Liver (tissue), 8 donors: ENCODE measurements at regions not wholly inside any gene's neighbourhood (a gene's known extent, or its start where the extent isn't known, plus 50 kb on each side); places are given as distances from the start of the nearest gene placed in this dataset.

Experiments used
- DNase-seq: peaks from one replicate; pipeline ENCODE4 v3.0.0-alpha.2; 2017; ENCODE audit warnings: low spot score
- H3K27ac ChIP-seq, 2 donors: one replicate each; pipeline ENCODE4 v1.7.0; 2013; ENCODE audit warnings: inconsistent platforms in 2 of 2, low read length in 2 of 2, control low read depth in 1 of 2, low read depth in 1 of 2, mild to moderate bottlenecking in 1 of 2
- H3K27me3 ChIP-seq, 4 donors: one replicate each; pipeline versions ENCODE4 v1.6.1 to v1.7.0; 2013; ENCODE audit warnings: low read length in 3 of 4, inconsistent platforms in 1 of 4, mild to moderate bottlenecking in 1 of 4, moderate library complexity in 1 of 4; ENCODE audit not compliant: control insufficient read depth in 4 of 4, insufficient read depth in 4 of 4
- H3K36me3 ChIP-seq, 4 donors: one replicate each; pipeline versions ENCODE4 v1.6.1 to v1.7.0; 2013; ENCODE audit warnings: low read length in 3 of 4, mild to moderate bottlenecking in 3 of 4, low read depth in 1 of 4, moderate library complexity in 1 of 4; ENCODE audit not compliant: control insufficient read depth in 4 of 4, insufficient read depth in 3 of 4
- H3K4me1 ChIP-seq, 4 donors: one replicate each; pipeline versions ENCODE4 v1.6.1 to v1.7.0; 2013; ENCODE audit warnings: low read length in 3 of 4, mild to moderate bottlenecking in 3 of 4, moderate library complexity in 1 of 4; ENCODE audit not compliant: control insufficient read depth in 4 of 4, insufficient read depth in 4 of 4
- H3K4me3 ChIP-seq, 3 donors: one replicate each; pipeline versions ENCODE4 v1.6.1 to v1.7.0; 2013; ENCODE audit warnings: low read length in 3 of 3, control low read depth in 1 of 3, low read depth in 1 of 3, mild to moderate bottlenecking in 1 of 3
- H3K9ac ChIP-seq, 2 donors: one replicate each; pipeline ENCODE4 v1.7.0; 2013; ENCODE audit warnings: low read length in 2 of 2, mild to moderate bottlenecking in 2 of 2, moderate library complexity in 2 of 2, control low read depth in 1 of 2, low read depth in 1 of 2
- H3K9me3 ChIP-seq, 4 donors: one replicate each; pipeline versions ENCODE4 v1.6.1 to v1.7.0; 2013; ENCODE audit warnings: low read length in 3 of 4; ENCODE audit not compliant: control insufficient read depth in 4 of 4
- ATF3 ChIP-seq: IDR thresholded peaks from 2 replicates; pipeline ENCODE4 v1.6.1; 2016; ENCODE audit warnings: antibody characterized with exemption
- CTCF ChIP-seq: fragments of 150-350 bp; IDR thresholded peaks from 2 replicates; pipeline ENCODE4 v1.5.1; 2017; ENCODE audit warnings: improper control_type of control experiment, low read depth, low read length; ENCODE audit not compliant: missing input control
- EGR1 ChIP-seq, 2 donors: IDR thresholded peaks; 2 replicates each; pipeline ENCODE4 v1.6.1; 2016 to 2018; ENCODE audit warnings: antibody characterized with exemption in 2 of 2, low read depth in 2 of 2
- FOXA1 ChIP-seq: IDR thresholded peaks from 2 replicates; pipeline ENCODE4 v1.6.1; 2016; ENCODE audit warnings: antibody characterized with exemption
- FOXA2 ChIP-seq: IDR thresholded peaks from 2 replicates; pipeline ENCODE4 v1.6.1; 2016; ENCODE audit warnings: antibody characterized with exemption
- GABPA ChIP-seq, 2 donors: IDR thresholded peaks in 1 of 2; conservative IDR thresholded peaks in 1 of 2; 2 replicates each; pipeline ENCODE4 v1.6.1; 2016; ENCODE audit warnings: antibody characterized with exemption in 2 of 2, mild to moderate bottlenecking in 1 of 2, moderate library complexity in 1 of 2
- HNF4A ChIP-seq, 2 donors: conservative IDR thresholded peaks; 2 replicates each; pipeline ENCODE4 v1.6.1; 2016; ENCODE audit warnings: antibody characterized with exemption in 2 of 2, mild to moderate bottlenecking in 2 of 2
- HNF4G ChIP-seq: IDR thresholded peaks from 2 replicates; pipeline ENCODE4 v1.6.1; 2016; ENCODE audit warnings: antibody characterized with exemption
- JUND ChIP-seq, 2 donors: IDR thresholded peaks; 2 replicates each; pipeline ENCODE4 v1.6.1; 2016; ENCODE audit warnings: antibody characterized with exemption in 2 of 2
- MAX ChIP-seq: IDR thresholded peaks from 2 replicates; pipeline ENCODE4 v1.6.1; 2016; ENCODE audit warnings: antibody characterized with exemption
- NR2F2 ChIP-seq: IDR thresholded peaks from 2 replicates; pipeline ENCODE4 v1.6.1; 2016; ENCODE audit warnings: antibody characterized with exemption
- RAD21 ChIP-seq, 2 donors: IDR thresholded peaks; 2 replicates each; pipeline ENCODE4 v1.6.1; 2016; ENCODE audit warnings: antibody characterized with exemption in 2 of 2, mild to moderate bottlenecking in 2 of 2
- REST ChIP-seq: IDR thresholded peaks from 2 replicates; pipeline ENCODE4 v1.6.1; 2016; ENCODE audit warnings: antibody characterized with exemption, mild to moderate bottlenecking
- RXRA ChIP-seq, 2 donors: IDR thresholded peaks; 2 replicates each; pipeline ENCODE4 v1.6.1; 2017 to 2018; ENCODE audit warnings: antibody characterized with exemption in 2 of 2, mild to moderate bottlenecking in 1 of 2
- SP1 ChIP-seq: IDR thresholded peaks from 2 replicates; pipeline ENCODE4 v1.6.1; 2018; ENCODE audit warnings: antibody characterized with exemption, mild to moderate bottlenecking
- TAF1 ChIP-seq: conservative IDR thresholded peaks from 2 replicates; pipeline ENCODE4 v1.6.1; 2016; ENCODE audit warnings: antibody characterized with exemption, mild to moderate bottlenecking
- YY1 ChIP-seq: IDR thresholded peaks from 2 replicates; pipeline ENCODE4 v1.6.1; 2016; ENCODE audit warnings: antibody characterized with exemption, mild to moderate bottlenecking
- ZBTB33 ChIP-seq: IDR thresholded peaks from 2 replicates; pipeline ENCODE4 v1.6.1; 2016; ENCODE audit warnings: antibody characterized with exemption
- WGBS: extraction: QIAGEN DNeasy Blood & Tissue Kit; methylation state at CpG from one replicate; pipeline ENCODE4 v1.1.7; 2013; 5-methylcytosine and 5-hydroxymethylcytosine counted together
- donor health status: healthy.
- donor health status: healthy.
- donor health status: healthy.
- donor health status: healthy.
- donor health status: healthy.

- Histone ChIP-seq H3K27me3 (peaks cover 0 to 3% (median 0%) of the 10 kb centered on the region in 4 donors), H3K4me1 (no peaks in the 10 kb centered on the region), H3K4me3 (no peak overlapping the region), H3K9ac (no peak overlapping the region), H3K36me3 (no peaks in the 10 kb centered on the region), H3K27ac (no peak overlapping the region), H3K9me3 (peaks cover 8 to 13% (median 10%) of the 10 kb centered on the region in 4 donors)
- no peak for DNase-seq
- WGBS, result 69% methylated on average over 5 of the region's 5 CpGs
- TF ChIP-seq SP1, result no peak
- TF ChIP-seq FOXA2, result no peak
- no peak for TF ChIP-seq HNF4G
- no peak for TF ChIP-seq FOXA1
- TF ChIP-seq TAF1, result no peak
- no peak for TF ChIP-seq RAD21 (IDR thresholded peaks at IDR 0.05)
- TF ChIP-seq ATF3, result no peak
Measured at GRCh38 chr12:127421614-127422013, 845.4 kb upstream of the TMEM132C start.

GRCh38 chr12:127422935-127423566 lies 843.9 kb upstream of the TMEM132C start:
- no peak for TF ChIP-seq ZBTB33
- TF ChIP-seq TAF1, result no peak
- TF ChIP-seq RXRA (IDR thresholded peaks at IDR 0.05), result no peak
- no peak for TF ChIP-seq ATF3
- TF ChIP-seq RAD21 (IDR thresholded peaks at IDR 0.05), result no peak
- TF ChIP-seq FOXA2, result no peak
- Histone ChIP-seq H3K9me3 (peaks cover 0 to 7% (median 2%) of the 10 kb centered on the region in 4 donors), H3K36me3 (no peaks in the 10 kb centered on the region), H3K27ac (no peak overlapping the region), H3K27me3 (peaks cover 0 to 3% (median 0%) of the 10 kb centered on the region in 4 donors), H3K9ac (no peak overlapping the region), H3K4me3 (no peak overlapping the region), H3K4me1 (no peaks in the 10 kb centered on the region)
- DNase-seq, result no peak
- 79% methylated on average over 9 of the region's 9 CpGs for WGBS

- H3K27ac ChIP-seq, result no peak overlapping the region
- no peak for DNase-seq
- no peaks in the 10 kb centered on the region for H3K36me3 ChIP-seq
- no peak overlapping the region for H3K4me3 ChIP-seq
- H3K4me1 ChIP-seq, result no peaks in the 10 kb centered on the region
- WGBS, result 66% methylated on average over 4 of the region's 4 CpGs
- H3K9ac ChIP-seq, result no peak overlapping the region
- no peaks in the 10 kb centered on the region for H3K27me3 ChIP-seq
- no peaks in the 10 kb centered on the region for H3K9me3 ChIP-seq
- no peak for TF ChIP-seq HNF4G
- no peak for TF ChIP-seq FOXA2
- no peak for TF ChIP-seq SP1
- TF ChIP-seq GABPA (IDR thresholded peaks at IDR 0.05 in 1 of 2, conservative IDR thresholded peaks at IDR 0.05 in 1 of 2), result no peak
- TF ChIP-seq REST, result no peak
- TF ChIP-seq YY1, result no peak
- no peak for TF ChIP-seq CTCF
- TF ChIP-seq RXRA (IDR thresholded peaks at IDR 0.05), result no peak
- TF ChIP-seq JUND (IDR thresholded peaks at IDR 0.05), result no peak
- no peak for TF ChIP-seq MAX
- no peak for TF ChIP-seq HNF4A (conservative IDR thresholded peaks at IDR 0.05)
- TF ChIP-seq EGR1 (IDR thresholded peaks at IDR 0.05; ENCODE audit: low read depth in 2 of 2), result no peak
- no peak for TF ChIP-seq NR2F2
- TF ChIP-seq FOXA1, result no peak
- no peak for TF ChIP-seq TAF1
Measured at GRCh38 chr12:127425474-127425873, 841.5 kb upstream of the TMEM132C start.
